Skeletal muscle satellite cell (primary cell): ENCODE measurements at regions not wholly inside any gene's neighbourhood (a gene's known extent, or its start where the extent isn't known, plus 50 kb on each side); places are given as distances from the start of the nearest gene placed in this dataset.

Source experiments
- H3K27me3 ChIP-seq: 2 replicates; pipeline ENCODE4 v1.7.0; 2013; ENCODE audit warnings: low read length; ENCODE audit not compliant: control insufficient read depth, insufficient read depth
- H3K36me3 ChIP-seq: 2 replicates; pipeline ENCODE4 v1.7.0; 2013; ENCODE audit warnings: mild to moderate bottlenecking, control low read depth, low read length; ENCODE audit not compliant: insufficient read depth
- H3K4me1 ChIP-seq: 2 replicates; pipeline ENCODE4 v1.7.0; 2013; ENCODE audit warnings: low read length; ENCODE audit not compliant: control insufficient read depth, insufficient read depth
- H3K4me2 ChIP-seq: 2 replicates; pipeline ENCODE4 v1.7.0; 2013; ENCODE audit warnings: mild to moderate bottlenecking, low read length
- H3K4me3 ChIP-seq: 2 replicates; pipeline ENCODE4 v1.7.0; 2013; ENCODE audit warnings: low read length
- H3K9ac ChIP-seq: 2 replicates; pipeline ENCODE4 v1.7.0; 2013; ENCODE audit warnings: mild to moderate bottlenecking, low read depth, low read length, moderate library complexity
- H3K9me3 ChIP-seq: replicated peaks from 2 replicates; pipeline ENCODE4 v1.7.0; 2013; ENCODE audit warnings: mild to moderate bottlenecking, control low read depth, low read length

GRCh38 chr3:107931326-107931725 lies 159.5 kb downstream of the CD47 start:
- Histone ChIP-seq H3K9ac (no peak overlapping the region), H3K36me3 (no peaks in the 10 kb centered on the region), H3K4me1 (peaks cover 5% of the 10 kb centered on the region), H3K4me2 (no peak overlapping the region), H3K4me3 (no peak overlapping the region), H3K27me3 (peaks cover 17% of the 10 kb centered on the region), H3K9me3 (no peaks in the 10 kb centered on the region)

DNA sequence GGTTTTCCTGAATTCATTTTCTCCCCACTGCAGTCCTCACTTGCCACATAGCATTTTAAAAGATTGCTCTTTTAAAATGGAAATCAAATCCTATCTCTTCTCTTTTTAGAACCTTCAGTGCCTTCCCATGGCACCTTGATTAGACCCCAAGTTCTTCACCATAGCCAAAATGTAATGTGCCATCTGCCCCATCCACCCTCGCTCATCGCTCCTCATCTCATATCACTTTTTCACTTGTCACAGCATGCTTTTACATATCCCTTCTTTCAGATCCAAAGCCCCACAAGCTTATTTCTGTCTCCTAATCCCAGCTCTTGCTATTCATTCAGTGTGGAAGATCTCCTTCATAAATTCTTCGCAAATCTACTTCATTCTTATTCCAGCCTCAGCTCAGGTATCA lies 161.7 kb downstream of the CD47 start:
- no peak overlapping the region for H3K4me2 ChIP-seq
- H3K27me3 ChIP-seq = peaks cover 14% of the 10 kb centered on the region
- peaks cover 5% of the 10 kb centered on the region for H3K4me1 ChIP-seq
- no peak overlapping the region for H3K9ac ChIP-seq
- H3K36me3 ChIP-seq = no peaks in the 10 kb centered on the region
- no peak overlapping the region for H3K4me3 ChIP-seq
- H3K9me3 ChIP-seq = no peaks in the 10 kb centered on the region

DNA sequence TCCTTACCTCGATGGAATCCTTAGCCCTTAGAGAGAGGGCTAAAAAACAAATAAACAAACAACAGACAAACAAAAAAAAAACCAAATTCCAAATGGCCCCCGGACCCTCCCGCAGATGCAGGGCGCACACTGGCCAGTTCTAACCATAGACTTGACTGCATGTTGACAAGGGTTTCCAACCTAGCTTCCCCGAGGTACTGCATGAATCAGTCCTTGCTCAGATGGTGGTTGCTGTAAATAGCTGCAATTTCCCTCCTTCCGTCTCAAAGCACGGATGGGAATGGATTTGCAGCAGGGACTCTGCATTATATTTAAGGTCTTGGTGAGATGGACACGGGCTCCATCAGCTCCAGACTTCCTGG lies 162.8 kb downstream of the CD47 start:
- no peaks in the 10 kb centered on the region for H3K9me3 ChIP-seq
- peak overlapping the region; percentile 74 for H3K4me3 ChIP-seq
- H3K27me3 ChIP-seq = peaks cover 14% of the 10 kb centered on the region
- H3K4me2 ChIP-seq = peak overlapping the region; percentile 95
- no peaks in the 10 kb centered on the region for H3K36me3 ChIP-seq
- H3K4me1 ChIP-seq = peaks cover 5% of the 10 kb centered on the region
- H3K9ac ChIP-seq = peak overlapping the region; percentile 29

- Histone ChIP-seq H3K9me3 (no peaks in the 10 kb centered on the region), H3K27me3 (peaks cover 14% of the 10 kb centered on the region), H3K4me1 (peaks cover 5% of the 10 kb centered on the region), H3K4me3 (peak overlapping the region; percentile 74), H3K9ac (peak overlapping the region; percentile 29), H3K4me2 (peak overlapping the region; percentile 95), H3K36me3 (no peaks in the 10 kb centered on the region)
These were observed 163.3 kb downstream of the CD47 start for GRCh38 chr3:107927361-107928083.

GRCh38 chr3:107925851-107926250 lies 165.0 kb downstream of the CD47 start:
- peaks cover 5% of the 10 kb centered on the region for H3K4me1 ChIP-seq
- H3K4me3 ChIP-seq = no peak overlapping the region
- no peaks in the 10 kb centered on the region for H3K9me3 ChIP-seq
- peaks cover 28% of the 10 kb centered on the region for H3K27me3 ChIP-seq
- no peaks in the 10 kb centered on the region for H3K36me3 ChIP-seq
- H3K9ac ChIP-seq = no peak overlapping the region
- H3K4me2 ChIP-seq = no peak overlapping the region

- Histone ChIP-seq H3K4me1 (no peaks in the 10 kb centered on the region), H3K4me3 (no peak overlapping the region), H3K36me3 (no peaks in the 10 kb centered on the region), H3K9me3 (no peaks in the 10 kb centered on the region), H3K27me3 (peaks cover 33% of the 10 kb centered on the region), H3K9ac (no peak overlapping the region), H3K4me2 (no peak overlapping the region)
These were observed 169.8 kb downstream of the CD47 start for GRCh38 chr3:107921038-107921437.

GRCh38 chr3:107920538-107920937 lies 170.3 kb downstream of the CD47 start:
- no peak overlapping the region for H3K9ac ChIP-seq
- H3K4me1 ChIP-seq = no peaks in the 10 kb centered on the region
- H3K9me3 ChIP-seq = no peaks in the 10 kb centered on the region
- H3K4me3 ChIP-seq = no peak overlapping the region
- no peaks in the 10 kb centered on the region for H3K36me3 ChIP-seq
- H3K27me3 ChIP-seq = peaks cover 33% of the 10 kb centered on the region
- H3K4me2 ChIP-seq = no peak overlapping the region

DNA sequence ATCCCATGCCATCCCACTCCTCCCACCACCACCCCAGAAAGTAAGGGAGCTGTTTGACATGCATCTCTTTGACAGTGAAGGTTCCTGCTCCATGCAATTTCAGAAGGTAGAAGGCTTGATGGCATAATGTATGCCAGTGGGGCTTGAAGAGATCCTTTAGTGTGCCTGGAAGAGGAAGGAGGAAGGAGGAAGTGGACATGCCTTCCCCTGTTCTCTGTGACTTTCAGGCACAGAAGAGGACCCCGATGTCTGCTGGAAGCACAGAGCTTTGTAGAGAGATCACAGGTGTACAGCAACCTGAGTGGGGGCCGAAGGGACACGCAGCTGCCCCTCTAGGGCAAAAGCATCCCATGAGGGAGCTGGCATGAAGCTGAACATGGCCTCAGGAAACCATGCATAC lies 171.6 kb downstream of the CD47 start:
- H3K4me1 ChIP-seq = no peaks in the 10 kb centered on the region
- no peaks in the 10 kb centered on the region for H3K36me3 ChIP-seq
- H3K9ac ChIP-seq = no peak overlapping the region
- H3K4me3 ChIP-seq = no peak overlapping the region
- peaks cover 33% of the 10 kb centered on the region for H3K27me3 ChIP-seq
- H3K4me2 ChIP-seq = no peak overlapping the region
- no peaks in the 10 kb centered on the region for H3K9me3 ChIP-seq

DNA sequence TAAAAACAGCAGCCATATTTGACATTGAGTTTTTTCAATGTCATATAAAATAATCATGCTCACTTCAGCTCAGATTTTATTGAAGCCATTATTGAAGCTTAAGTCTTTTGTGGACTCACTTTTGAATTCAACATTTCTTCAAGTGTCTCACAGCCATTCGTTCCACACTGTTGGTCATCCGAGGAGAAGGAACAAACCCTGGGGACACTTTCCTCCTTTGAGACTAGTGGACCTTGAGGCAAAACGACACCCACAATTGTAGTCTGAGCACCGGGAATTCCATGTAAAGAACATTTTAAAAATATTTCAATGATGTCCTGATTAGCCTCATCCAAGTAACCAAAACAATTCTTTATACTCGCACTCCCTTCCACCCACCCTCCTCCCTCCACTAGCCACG lies 174.7 kb downstream of the CD47 start:
- H3K9ac ChIP-seq = no peak overlapping the region
- H3K27me3 ChIP-seq = peaks cover 20% of the 10 kb centered on the region
- no peaks in the 10 kb centered on the region for H3K36me3 ChIP-seq

GRCh38 chr3:107915706-107916105 lies 175.1 kb downstream of the CD47 start:
- H3K36me3 ChIP-seq = no peaks in the 10 kb centered on the region
- H3K27me3 ChIP-seq = peaks cover 16% of the 10 kb centered on the region
- no peak overlapping the region for H3K9ac ChIP-seq
- no peak overlapping the region for H3K4me3 ChIP-seq
- H3K9me3 ChIP-seq = no peaks in the 10 kb centered on the region
- H3K4me2 ChIP-seq = no peak overlapping the region
- H3K4me1 ChIP-seq = no peaks in the 10 kb centered on the region

More for the DNA sequence above, 174.7 kb downstream of the CD47 start:
- H3K4me2 ChIP-seq = no peak overlapping the region
- no peak overlapping the region for H3K4me3 ChIP-seq
- H3K4me1 ChIP-seq = no peaks in the 10 kb centered on the region
- no peaks in the 10 kb centered on the region for H3K9me3 ChIP-seq

- H3K4me2 ChIP-seq = no peak overlapping the region
- no peaks in the 10 kb centered on the region for H3K36me3 ChIP-seq
- no peaks in the 10 kb centered on the region for H3K4me1 ChIP-seq
- peaks cover 7% of the 10 kb centered on the region for H3K27me3 ChIP-seq
- H3K4me3 ChIP-seq = no peak overlapping the region
- H3K9me3 ChIP-seq = no peaks in the 10 kb centered on the region
- H3K9ac ChIP-seq = no peak overlapping the region
These were observed 177.1 kb downstream of the CD47 start for GRCh38 chr3:107913701-107914100.

GRCh38 chr3:107911337-107912000 lies 179.4 kb downstream of the CD47 start:
- no peak overlapping the region for H3K9ac ChIP-seq
- no peaks in the 10 kb centered on the region for H3K4me1 ChIP-seq
- no peak overlapping the region for H3K4me3 ChIP-seq
- H3K4me2 ChIP-seq = no peak overlapping the region
- H3K9me3 ChIP-seq = no peaks in the 10 kb centered on the region
- H3K27me3 ChIP-seq = no peaks in the 10 kb centered on the region
- no peaks in the 10 kb centered on the region for H3K36me3 ChIP-seq
